Eye (tissue), 1 donor: ENCODE measurements at regions not wholly inside any gene's neighbourhood (a gene's known extent, or its start where the extent isn't known, plus 50 kb on each side); places are given as distances from the start of the nearest gene placed in this dataset.
"Not testable (repeated sequence)": the region's sequence is repeated elsewhere in the genome, so short reads cannot be mapped to it uniquely, and the experiment has no call there.

ENCODE experiments used
- DNase-seq: peaks from one replicate; pipeline ENCODE4 v3.0.0-alpha.2; 2015

DNA sequence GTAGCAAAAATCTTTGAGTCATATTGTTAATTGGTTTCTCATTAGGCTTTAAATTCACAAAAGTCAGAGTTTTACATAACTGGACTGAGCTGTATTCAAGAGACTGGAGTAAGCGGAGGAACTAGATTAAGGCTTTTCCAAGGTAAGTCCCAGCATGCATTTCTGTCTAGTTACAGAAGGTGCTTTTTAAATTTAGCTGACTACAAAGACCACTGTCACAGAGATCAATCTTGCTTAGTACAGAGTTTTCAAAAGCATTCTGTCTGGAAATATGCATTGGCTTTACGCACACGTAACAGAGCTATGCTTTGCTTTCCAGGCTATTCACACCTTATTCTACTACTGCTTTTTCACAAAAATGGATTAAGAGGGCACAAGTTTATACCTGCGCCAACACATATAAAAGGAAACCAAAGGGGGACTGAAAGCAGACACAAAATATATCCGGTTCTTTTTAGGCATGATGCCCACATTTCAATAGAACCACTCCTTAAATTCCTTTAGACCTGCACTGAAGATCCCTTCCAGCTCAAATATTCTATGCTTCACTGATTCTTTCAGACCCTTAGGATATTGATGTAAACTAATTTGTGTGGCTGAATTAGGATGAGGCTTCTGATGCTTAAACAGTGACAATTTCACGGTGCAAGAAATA is 560.7 kb upstream of the CRIM1 start:
- peak; percentile 57 for DNase-seq

DNA sequence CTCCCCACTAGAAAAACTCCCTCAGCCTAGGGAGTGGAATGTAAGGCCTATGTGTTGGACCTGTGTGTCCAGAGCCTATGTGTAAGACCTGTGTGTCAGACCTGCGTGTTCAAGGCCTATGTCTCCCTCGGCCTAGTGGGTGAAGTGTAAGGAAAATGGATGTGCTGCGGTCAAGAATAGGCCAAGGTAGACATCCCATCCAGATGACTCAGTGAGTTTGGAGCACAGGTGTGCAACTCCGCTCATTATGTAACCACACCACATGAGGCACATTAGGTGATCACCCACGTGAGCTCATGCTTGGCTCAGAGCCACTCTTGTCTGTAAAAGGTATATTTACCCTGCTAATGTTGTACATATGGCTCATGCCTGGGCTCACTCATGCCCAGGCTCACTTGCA is 565.3 kb upstream of the CRIM1 start:
- DNase-seq, result no peak

DNA sequence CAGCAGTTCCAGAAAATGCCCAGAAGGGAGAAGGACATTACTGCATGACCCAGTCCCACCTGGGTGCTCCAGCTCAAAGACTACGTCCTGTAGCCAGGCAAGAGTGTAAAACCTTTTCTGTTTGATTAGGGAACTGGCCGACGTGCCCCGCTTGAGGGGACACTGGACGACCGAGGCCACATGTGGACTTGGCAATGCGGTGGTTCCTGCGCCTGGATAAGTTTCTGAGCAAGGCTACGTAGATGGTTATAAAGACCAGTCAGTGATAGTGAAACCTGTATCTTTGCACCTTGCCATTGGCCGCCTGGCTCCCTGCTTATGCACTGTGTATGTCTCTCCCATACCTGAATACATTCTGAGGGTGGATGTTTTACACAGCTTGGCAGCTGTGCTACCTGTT is 567.0 kb upstream of the CRIM1 start:
- DNase-seq, result no peak

DNA sequence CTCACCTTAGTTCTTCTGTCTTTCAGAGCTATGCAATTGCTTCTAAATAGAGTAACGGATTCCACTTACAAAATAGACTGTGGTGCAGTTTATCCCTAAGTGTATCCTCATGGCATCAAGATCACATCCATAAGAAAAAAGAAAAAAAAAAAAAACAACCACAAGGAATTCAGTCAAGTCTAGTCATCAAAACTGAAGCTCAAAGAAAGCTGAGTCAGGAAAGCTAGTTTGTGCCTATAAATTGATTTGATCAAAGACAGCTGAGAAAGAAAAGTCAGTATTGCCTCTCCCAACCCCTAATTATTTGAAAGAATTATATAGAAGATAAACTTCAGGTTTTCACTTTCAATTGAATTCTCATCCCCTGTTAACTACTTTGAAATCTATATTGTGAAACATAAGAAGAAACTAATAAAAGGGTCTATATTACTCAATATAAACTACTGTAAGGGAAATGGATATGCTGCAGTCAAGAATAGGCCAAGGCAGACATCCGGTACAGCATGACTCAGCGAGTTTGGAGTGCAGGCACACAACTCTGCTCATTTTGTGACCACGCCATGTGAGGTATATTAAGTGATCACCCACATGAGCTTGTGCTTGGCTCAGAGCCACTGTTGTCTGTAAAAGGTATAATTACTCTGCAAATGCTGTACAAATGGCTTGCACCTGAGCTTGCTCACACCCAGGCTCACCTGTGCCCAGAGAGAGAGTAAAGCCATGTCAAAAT is 568.1 kb upstream of the CRIM1 start:
- DNase-seq, result no peak

DNA sequence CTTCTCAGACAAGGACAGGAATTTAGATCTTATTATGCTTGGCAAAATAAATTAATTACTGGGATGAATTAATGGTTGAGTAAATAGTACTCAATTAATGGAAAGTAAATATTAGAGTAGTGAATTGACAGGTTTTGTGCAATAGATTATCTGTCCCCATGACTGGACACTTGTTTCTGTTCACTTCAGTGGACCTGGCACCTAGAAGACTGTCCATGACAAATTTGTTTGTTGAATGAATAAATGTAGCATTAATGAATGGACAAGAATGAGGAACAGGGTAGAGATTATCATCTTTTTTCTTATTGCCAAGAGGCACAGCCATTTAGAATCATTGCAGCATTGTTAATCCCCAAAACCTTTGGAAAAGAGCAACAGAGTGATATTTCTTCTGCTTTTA is 570.0 kb upstream of the CRIM1 start:
- no peak for DNase-seq

DNA sequence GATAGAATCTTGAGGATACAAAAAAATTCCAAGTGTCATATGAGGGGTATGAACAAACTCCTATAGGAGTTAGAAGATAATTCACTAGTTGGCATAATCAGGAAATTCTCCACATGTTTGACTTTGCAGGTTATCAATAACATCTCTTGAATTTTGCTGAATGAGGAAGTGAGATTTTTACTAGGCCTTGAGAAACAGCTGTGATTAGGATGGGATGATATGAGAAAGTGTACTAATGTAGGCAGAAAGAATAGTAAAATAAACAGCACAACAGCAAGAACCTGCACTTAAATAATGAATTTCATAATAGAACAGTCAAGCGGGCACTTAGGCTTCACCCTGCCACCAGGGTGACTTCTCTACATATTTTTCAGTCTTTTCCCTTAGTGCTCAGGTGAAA is 570.8 kb upstream of the CRIM1 start:
- no peak for DNase-seq

DNA sequence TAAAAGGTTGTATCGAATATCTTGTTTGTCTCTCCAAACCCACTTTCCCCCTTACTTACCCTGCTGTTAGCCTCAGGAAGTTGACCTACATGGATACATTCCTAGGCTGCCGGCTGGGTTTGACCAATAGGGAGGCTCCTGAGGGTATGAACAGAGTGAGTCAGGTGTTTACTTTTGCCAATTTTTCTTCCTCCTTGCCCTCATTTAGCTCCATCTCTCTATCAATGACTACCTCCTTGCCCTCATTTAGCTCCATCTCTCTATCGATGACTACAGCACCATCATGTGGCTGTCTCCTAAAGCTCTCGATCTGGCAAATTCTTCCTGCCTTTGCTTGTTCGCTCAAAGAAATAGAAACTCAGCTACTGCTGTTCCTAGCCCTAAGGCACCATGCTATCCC is 571.9 kb upstream of the CRIM1 start:
- DNase-seq, result no peak

DNA sequence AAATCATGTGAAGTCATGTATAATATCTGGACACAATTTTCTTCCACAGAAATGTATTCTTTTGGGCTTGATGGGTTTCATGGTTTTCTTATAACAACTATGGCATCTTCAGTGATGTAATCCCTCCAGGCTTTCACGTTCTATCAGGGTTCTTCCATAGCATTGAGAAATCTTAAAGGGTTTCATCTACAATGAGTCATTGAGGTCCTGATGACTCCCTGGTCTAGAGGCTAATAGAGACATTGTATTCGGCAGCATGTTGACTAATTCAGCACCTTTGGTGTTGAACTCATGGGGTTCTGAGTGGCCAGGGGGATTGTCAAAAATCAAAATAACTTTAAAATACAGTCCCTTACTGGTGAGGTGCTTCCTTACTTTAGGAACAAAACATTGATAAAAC is 614.0 kb upstream of the CRIM1 start:
- no peak for DNase-seq

DNA sequence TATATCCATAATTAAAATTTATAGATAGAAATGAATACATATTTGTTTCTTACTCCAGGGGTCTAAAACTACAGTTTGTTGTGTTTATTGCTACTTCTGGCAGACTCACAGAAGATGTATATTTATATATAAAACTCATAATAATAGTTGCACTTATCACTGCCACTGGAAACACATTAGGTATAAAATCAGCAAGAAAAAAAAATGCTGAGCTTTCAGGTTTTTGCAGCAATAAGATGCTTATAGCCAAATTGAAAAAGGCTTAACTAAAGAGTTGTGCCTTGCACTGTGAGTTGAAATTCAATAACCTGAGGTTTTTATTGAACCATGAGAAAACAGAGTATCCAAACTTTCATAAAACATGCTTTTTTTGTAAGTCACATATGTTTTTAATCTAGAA is 623.9 kb upstream of the CRIM1 start:
- no peak for DNase-seq

DNA sequence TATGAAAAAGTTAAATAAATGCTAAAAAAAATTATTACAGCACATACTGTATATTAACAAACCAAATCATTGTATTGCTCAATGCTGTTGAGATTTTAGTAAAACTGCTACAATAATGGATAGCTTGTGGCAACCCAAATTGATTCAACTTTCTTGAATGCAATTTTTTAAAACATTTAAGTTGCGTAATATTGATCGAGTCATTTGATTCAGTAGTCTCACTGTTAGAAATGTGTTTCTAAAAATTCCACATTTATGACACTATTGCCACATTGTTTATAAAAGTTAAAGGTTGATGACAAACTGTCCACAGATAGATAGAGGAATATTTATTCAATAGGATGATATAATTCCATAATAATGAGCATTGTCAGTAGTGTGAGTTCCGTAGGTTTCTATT is 640.7 kb upstream of the CRIM1 start:
- DNase-seq, result no peak

DNA sequence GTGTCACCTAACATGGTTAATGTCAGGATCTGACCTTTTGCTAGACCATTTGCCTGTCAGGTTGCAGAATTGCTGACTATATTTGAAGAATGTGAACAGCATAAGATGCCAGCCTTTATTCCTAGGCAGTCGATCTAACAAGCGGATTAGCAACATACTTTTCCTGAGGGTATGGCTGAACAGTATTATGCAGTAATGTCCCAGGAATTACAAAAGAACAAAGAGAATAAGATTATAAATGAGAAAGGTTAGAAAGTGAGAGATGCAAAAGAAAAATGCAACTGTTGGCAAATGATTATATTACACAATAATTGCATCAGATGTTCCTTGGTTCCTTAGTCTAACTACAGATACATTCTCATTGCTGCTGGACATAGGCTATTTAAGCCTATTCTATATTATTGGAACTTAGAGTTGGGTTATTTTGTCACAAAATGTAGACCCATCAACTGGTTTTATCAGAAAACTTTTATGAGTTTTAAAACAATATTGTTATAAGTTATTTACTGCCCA is 647.1 kb upstream of the CRIM1 start:
- DNase-seq, result peak; percentile 8

DNA sequence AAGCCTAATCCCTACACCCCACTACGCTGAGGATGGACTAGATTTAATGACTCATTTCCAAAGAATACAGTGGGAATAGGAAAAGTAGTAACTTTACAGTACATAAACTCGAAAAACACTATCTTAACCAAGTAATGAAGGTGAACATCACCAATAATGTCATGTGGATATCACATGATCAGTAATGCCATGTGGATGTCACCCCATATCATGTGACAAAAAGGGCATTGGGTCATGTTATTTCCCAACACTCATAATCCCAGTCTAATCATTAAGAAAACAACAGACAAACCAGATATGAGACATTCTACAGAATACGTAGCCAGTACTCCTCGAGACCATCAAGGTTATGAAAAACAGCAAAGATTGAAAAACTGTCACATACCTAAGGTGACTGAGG is 667.3 kb upstream of the CRIM1 start:
- no peak for DNase-seq

DNA sequence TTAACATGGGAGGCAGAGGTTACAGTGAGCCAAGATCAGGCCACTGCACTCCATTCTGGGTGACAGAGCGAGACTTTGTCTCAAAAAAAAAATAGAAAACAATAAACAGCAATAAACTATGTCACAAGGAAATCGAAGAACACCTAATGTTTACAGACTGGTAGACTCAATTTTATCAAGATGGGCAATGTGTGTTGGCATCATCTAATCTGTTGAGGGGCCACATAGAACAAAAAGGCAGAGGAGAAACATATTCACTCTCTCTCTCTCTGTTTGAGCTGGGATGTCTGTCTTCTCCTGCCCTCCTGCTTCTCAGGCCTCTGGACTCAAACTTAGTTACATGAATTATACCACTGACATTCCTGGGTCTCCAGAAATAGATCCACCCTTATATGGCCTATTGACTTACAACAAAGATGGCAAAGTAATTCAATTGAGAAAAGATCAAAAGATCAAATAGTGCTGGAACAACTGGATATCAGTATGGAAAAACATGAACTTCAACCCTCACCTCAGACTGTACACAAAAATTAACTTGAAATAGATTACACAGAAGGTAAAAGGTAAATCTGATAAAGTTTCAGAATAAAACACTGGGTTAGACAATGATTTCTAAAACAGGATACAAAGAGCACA is 703.8 kb upstream of the CRIM1 start:
- no peak for DNase-seq

DNA sequence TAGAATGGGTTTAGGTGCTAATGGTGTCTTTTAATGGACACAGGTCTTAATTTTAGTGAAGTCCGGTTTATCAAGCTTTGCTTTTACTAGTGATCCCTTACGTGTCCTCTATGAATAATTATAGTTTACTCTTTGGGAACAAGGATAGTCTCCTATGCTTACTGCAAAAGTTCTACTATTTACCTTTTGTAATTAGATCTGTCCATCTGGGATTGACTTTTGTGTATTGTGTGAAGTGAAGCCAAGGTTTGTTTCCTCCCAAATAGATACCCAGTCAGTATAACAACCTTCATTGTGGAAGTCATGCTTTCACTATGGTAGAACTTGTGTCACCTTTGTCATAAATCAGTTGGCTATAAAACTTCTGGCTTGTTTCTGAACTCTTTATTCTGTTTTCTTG is 740.9 kb upstream of the CRIM1 start:
- no peak for DNase-seq

DNA sequence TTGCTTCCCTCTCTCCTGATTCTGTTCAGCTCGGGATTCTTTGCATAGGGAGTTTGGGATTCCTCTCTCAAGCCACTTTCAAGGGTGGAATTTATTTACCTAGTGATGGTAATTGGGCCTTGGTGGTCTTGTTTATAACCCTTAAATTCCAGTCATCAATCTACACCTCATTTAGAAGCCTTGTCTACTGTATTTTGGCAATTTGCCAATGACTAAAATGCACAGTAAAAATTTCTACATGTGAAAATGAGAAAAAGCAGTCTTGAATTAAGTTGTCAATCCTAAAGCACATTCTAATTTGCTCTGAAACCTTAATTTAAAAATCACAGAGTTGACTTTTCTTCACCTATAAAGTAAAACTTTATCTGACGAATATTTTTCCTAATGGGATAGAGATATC is 749.2 kb upstream of the CRIM1 start:
- peak; percentile 2 for DNase-seq

DNA sequence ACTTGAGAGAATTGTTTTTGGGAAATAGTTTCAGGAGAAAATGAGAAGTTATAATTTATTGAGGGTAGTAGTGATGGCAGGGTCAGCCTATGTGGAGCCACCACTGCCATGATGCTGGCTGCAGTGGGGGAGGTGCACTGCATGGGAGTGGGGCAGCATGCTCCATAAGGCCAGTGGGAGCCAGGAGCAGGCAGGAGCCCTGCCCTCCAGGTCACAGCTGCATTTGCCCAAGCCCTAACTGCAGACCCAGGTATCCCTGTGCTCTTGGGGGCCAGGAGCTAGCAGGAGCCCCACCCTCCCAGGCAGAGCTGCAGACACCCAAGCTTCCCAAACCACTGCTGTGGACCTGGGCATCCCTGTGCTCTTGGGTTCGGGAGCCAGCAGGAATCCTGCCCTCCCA is 757.3 kb upstream of the CRIM1 start:
- no peak for DNase-seq

DNA sequence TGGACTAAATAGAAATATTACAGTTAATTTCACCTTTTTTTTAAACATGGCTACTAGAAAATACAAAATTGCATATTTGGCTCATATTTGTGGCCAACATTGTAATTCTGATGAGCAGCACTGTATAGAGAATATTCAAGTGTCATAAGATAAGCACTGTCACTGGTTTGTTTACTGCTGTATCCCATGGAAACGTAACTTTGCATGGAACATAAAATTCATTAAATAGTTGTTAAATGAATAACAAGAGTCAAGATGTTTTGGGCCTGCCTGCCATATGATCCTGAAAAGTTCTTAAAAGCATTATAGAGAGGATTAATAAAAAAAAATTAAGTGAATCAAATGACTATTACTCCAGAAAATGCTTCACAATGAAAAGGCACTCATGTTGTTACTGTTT is 763.7 kb upstream of the CRIM1 start:
- DNase-seq, result no peak

DNA sequence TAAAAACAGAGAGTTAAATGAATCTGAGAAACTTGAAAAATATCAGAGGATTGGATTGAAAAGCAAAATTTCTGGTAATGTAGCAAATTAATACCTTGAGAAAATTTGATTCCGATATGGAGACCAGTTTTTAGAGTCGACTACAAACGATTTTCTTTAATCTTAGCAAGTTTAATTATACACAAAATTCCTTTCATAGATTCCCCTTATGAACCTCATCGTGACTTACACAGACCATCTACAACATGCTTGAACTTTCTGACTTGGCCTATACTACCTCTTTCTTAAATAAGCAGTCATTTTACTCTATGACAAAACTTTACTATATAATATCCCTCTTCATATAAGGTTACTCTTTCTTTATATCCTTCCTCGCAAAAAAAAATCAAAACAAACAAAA is 769.6 kb upstream of the CRIM1 start:
- DNase-seq, result no peak

DNA sequence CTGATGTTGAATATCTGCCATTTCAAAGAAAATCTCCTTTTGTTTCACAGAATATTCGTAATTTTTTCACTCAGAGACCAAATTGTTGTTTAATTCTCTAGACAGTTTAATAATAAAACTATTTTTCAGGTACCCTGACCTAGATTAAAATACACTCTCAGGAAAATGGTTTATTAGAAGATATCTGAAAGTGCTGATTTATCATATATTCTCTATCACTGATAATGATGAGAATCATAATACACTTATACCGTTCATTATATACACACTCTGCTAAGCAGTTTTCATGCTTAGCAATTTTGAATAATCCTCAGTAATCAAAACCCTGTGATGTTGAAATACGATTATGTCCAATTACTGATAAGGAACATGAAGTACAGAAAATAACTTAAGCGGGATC is 772.9 kb upstream of the CRIM1 start:
- no peak for DNase-seq

DNA sequence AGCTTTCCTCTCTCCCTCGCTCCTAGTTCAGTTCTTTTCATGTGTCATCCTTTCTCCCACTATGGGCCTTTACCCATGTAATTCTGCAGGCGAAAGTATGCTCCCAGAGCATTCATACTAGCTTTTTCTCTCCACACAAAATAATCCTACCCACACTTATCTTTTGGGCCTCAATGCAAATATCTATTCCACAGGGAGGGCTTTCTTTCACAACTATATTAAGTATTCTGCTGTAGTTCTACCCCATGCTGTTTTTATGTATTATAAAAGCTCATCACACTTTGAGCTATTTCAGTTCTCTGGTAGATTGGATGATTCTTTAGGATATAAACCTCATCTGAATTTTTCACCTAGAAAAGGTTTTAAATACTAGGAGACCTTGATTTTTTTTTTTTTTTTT is 774.6 kb upstream of the CRIM1 start:
- DNase-seq, result no peak

DNA sequence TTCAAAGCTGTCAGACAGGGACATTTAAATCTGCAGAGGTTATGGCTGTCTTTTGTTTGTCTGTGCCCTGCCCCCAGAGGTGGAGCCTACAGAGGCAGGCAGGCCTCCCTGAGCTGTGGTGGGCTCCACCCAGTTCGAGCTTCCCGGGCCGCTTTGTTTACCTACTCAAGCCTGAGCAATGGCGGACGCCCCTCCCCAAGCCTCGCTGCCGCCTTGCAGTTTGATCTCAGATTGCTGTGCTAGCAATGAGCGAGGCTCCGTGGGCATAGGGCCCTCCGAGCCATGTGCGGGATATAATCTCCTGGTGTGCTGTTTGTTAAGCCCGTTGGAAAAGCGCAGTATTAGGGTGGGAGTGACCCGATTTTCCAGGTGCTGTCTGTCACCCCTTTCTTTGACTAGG is 787.0 kb upstream of the CRIM1 start:
- DNase-seq, result not testable (repeated sequence)

DNA sequence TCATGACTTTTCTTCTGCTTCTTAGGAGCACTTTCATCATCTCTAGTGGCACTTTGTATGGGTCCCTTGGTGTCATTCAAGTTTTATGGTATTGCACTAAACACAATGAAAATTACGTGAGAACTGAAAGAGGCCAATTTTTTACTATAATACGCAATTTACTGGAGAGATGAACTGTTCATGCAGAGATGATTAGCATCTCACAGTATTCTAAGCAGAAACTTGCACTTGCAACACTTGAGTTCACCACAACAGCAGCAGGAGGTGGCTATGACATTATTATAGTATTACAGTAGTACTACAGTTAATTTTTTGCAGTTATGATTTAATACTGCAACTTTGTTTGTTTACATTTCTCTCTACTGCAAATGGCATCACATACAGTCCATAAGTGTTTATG is 793.1 kb upstream of the CRIM1 start:
- no peak for DNase-seq

DNA sequence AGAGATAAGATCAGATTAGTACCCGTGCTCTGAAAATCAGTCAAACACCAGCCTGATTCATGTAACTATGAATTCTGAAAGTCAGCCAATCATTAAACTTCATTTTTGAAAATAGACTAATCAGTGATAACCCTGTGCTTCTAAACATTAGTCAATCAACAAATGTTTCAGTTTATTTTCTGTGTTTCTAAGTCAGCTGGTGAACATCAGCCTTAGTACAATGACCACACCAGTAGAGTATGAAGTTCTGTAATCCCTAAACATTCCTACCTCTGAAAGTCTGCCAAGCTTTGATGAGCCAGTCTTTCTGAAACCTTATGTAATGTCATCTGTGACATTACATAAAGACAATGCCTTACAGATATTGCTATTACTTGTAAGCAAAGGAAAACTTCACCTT is 807.4 kb upstream of the CRIM1 start:
- DNase-seq, result peak; percentile 7

DNA sequence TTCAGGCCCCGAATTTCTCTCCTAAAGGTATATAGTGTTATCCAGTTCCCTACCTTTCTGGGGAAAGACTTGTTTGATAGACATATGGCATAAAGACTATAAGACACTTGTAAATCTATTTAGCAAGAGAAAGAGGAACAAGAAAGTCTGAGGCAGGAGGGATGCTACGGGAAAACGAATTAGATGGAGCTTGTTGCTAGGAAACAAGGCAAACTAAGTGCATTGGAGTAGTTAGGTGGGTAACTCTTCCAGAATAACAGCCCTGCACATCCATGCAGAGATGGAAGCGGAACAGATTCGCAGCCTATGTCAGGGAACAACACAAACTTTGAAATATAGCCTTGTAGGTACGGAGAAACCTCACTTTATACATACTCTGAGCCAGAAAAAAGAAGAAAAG is 810.3 kb upstream of the CRIM1 start:
- no peak for DNase-seq
